ENCODE measurements at regions not wholly inside any gene's neighbourhood (a gene's known extent, or its start where the extent isn't known, plus 50 kb on each side); places are given as distances from the start of the nearest gene placed in this dataset.

DNA sequence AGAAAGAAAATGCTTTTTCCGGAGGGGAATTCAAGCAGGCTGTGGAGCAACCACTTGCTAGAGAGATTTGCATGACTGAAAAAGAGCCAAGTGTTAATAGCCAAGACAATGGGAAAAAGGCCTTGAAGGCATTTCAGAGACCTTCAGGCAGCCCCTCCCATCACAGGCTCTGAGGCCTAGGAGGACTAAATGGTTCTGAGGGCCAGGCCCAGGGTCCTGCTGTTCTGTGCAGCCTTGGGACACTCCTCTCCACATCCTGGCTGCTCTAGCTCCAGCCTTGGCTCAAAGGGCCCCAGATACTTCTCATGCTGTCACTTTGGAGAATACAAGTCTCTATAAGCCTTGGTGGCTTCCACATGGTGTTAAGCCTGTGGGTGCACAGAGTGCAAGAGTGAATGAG is 81.8 kb downstream of the B3GNT2 start:
- no peak overlapping the region for H3K27ac ChIP-seq (ENCODE audit: insufficient read depth, low read length, poor library complexity, severe bottlenecking)
- no peaks in the 10 kb centered on the region for H3K36me3 ChIP-seq (ENCODE audit: control insufficient read depth, insufficient read depth, low read length)
- peaks cover 0 to 2% (median 0%) of the 10 kb centered on the region in 4 donors for H3K4me1 Mint-ChIP-seq
- ATAC-seq (ENCODE audit: low read depth in 2 of 2) (no peak), DNase-seq (no peak)
- H3K9me3 ChIP-seq (ENCODE audit: control insufficient read depth in 2 of 2, low read length in 2 of 2): peaks cover 6 to 20% of the 10 kb centered on the region in 2 experiments
- H3K36me3 Mint-ChIP-seq: peaks cover 5% of the 10 kb centered on the region
- H3K4me3 ChIP-seq (ENCODE audit: low read depth, low read length): no peak overlapping the region
- H3K27me3 Mint-ChIP-seq: no peaks in the 10 kb centered on the region
- no peaks in the 10 kb centered on the region for H3K4me1 ChIP-seq (ENCODE audit: control insufficient read depth, insufficient read depth, low read length, poor library complexity, severe bottlenecking)
- no peaks in the 10 kb centered on the region for H3K27me3 ChIP-seq (ENCODE audit: control insufficient read depth, insufficient read depth, low read length)
- H3K4me3 Mint-ChIP-seq: no peak overlapping the region
- H3K9me3 Mint-ChIP-seq: peaks cover 5 to 22% (median 12%) of the 10 kb centered on the region in 7 donors
- no peak overlapping the region for H3K27ac Mint-ChIP-seq

Data from CD4-positive, CD25-positive, alpha-beta regulatory T cell (primary cell).